Globus pallidus (tissue), 1 donor: ENCODE measurements at regions not wholly inside any gene's neighbourhood (a gene's known extent, or its start where the extent isn't known, plus 50 kb on each side); places are given as distances from the start of the nearest gene placed in this dataset.

Experiments used
- DNase-seq: peaks from one replicate; pipeline ENCODE4 v3.0.0-alpha.2; 2015; ENCODE audit warnings: low spot score

DNA sequence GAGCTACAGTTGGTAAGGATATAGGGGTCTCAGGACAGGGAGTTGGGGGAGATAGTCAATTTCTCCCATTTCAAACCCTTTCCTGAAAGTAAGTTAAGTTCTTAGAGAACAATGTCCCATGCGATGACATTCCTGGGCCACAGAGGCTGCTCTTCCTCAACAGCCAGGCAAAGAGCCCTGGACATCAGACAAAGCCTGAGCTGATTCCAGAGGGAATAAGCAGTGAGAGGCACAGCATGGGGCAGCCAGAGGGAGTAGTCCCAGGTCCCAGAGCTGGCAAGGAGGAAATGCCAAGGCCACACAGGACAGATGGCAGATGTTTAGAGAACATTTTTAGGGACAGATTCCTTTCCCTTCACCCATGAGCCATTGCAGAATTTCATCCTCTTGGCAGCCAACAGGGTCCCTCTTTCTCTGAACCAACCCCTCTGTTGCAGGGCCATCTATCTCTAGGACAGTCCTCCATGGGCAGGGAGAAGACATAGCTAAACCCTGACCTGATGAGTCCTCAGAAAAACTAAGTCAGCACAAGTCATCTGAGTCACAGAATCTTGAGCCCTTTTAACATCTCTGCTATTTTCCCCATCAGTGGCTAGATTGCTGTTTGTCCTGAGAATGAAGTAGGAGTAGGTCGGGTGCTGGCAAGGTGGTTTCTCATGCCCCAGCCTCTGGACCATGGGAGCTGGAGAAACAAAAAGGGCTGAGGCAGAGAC is 60.3 kb upstream of the CALM2 start:
- peak; percentile 30 for DNase-seq

GRCh38 chr2:47235132-47235531 is 58.8 kb upstream of the CALM2 start:
- no peak for DNase-seq

GRCh38 chr2:47234456-47234855 is 58.1 kb upstream of the CALM2 start:
- DNase-seq = no peak

GRCh38 chr2:47232738-47233415 is 56.6 kb upstream of the CALM2 start:
- DNase-seq = no peak

DNA sequence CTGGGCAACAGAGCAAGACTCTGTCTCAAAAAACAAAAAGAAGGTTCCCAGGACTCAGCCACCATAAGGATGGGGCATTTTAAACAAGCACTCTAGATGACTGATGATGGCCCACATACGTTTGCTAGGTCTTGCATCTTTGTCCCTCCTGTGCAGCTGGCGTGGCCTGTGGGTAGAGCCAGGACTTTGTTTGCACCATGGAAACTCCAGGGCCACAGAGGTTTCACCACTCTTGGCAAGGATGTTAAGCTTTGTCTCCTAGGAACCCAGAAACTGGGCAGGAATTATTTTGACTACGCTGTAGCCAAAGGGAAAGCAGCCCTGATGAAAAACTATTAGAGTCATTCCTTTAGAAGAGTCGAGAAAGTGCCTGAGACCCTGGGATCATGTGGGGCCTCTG is 54.1 kb upstream of the CALM2 start:
- peak; percentile 71 for DNase-seq

DNA sequence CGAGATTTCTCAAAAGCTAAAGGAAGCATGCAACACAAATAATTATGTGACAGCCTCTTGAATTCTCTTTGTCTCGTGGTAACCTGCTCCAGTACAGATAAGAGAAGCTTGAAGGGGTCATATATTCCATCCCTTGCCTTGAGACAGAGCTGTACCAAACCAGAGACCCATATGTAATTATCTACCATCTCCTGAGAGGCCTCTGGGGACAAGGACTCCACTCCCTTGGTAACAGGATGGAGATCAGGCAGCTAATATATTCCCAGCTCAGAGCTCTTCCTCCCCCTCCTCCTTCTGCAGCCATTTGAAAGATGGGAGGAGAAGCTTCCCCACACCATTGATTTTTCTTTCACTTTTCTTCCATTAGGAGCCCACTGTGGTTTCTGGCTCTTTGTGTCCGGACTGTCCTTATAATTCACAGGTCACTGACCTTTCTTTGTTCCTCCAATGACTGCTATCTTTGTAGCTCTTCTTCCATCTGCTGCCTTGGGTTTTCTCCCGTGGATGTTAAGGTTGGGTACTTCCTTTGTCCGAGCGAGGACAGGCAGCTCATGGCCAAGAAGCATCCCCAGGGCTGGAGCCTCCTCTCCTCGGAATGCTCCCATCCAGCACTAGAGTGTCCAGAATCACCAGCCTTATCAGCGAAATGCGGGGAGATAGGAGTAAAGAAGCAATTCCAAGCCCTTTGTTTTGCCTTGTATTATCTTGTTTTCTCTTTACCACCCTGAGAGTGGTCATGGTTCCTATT is 51.4 kb upstream of the CALM2 start:
- no peak for DNase-seq

- no peak for DNase-seq
Observed at GRCh38 chr2:47226923-47227220, 50.6 kb upstream of the CALM2 start.

DNA sequence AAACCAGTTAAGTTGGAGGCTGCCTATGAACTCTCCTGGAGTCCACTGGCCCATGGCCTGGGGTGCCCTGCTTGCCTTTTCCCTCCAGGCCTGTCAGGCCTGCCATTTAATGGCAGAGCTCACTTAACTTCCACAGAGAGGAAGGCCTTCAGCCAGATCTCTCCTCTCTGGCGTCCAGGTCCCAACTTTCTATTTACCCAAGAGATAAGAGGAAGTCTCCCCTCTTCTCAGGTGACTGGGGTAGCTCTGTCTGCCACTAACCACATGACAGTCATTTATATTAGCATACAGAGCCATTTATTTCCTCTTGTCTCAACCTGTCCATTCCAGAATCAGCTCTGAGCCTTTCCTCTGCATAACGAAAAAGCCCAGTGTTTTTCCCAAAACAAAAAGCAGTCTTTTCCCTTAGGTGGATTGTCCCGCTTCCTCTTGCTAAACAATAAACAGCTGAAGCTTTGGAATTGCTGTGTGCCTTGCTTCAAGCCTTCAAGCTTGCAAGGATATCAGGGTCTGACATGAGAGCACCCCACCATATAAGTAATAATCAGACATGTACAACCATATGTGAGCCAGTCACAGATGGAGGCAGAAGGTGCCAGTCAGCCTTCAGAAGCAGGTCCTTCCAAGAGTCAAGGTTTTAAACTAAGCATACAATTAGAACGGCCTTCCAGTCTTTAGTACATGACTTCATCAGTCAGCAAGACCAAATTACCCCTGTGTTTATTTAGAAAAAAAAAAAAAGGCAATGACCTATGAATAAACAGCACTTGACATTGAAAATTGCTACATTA is 50.0 kb upstream of the CALM2 start:
- DNase-seq = no peak
